Panc1 (cell line): ENCODE measurements at regions not wholly inside any gene's neighbourhood (a gene's known extent, or its start where the extent isn't known, plus 50 kb on each side); places are given as distances from the start of the nearest gene placed in this dataset.

ENCODE experiments used
- ATAC-seq: fragments of 200-7000 bp; cut with Tn5 transposase; 2 replicates; pipeline ENCODE4 v1.9.1; 2020; ENCODE audit warnings: mild to moderate bottlenecking, moderate library complexity
- BruUV-seq: library from RNA; stranded (reverse); fragments of 400-500 nt; replicated peaks from 2 replicates; lab custom pipeline; 2021; lab: Mats Ljungman, UMichigan
- CTCF ChIA-PET: fragments of 300-600 bp; sonication (Branson Sonifier 250); formaldehyde crosslinking; loops from one replicate; lab custom pipeline; 2022; ENCODE audit warnings: antibody characterized with exemption; lab: Charles Lee
- POLR2A ChIA-PET: fragments of 300-600 bp; sonication (Branson Sonifier 250); formaldehyde crosslinking; loops from one replicate; lab custom pipeline; 2022; ENCODE audit warnings: antibody characterized with exemption; lab: Charles Lee
- DNase-seq: peaks from one replicate; pipeline ENCODE4 v3.0.0-alpha.2; 2010; ENCODE audit warnings: low read depth, low spot score
- H3K27ac ChIP-seq: 2 replicates; pipeline ENCODE4 v1.5.1; 2011; ENCODE audit warnings: mild to moderate bottlenecking, low read length, inconsistent platforms
- H3K27me3 ChIP-seq: fragments of 200-500 bp; sonication (Bioruptor generic); 2 replicates; pipeline ENCODE4 v1.6.0; 2014; ENCODE audit warnings: low read length, inconsistent platforms; ENCODE audit not compliant: control insufficient read depth, insufficient read depth
- H3K36me3 ChIP-seq: fragments of 200-500 bp; sonication (Bioruptor generic); 2 replicates; pipeline ENCODE4 v1.5.1; 2014; ENCODE audit warnings: inconsistent platforms, mild to moderate bottlenecking, low read length, moderate library complexity; ENCODE audit not compliant: control insufficient read depth, insufficient read depth
- H3K4me1 ChIP-seq: 2 replicates; pipeline ENCODE4 v1.5.1; 2011; ENCODE audit warnings: inconsistent platforms, mild to moderate bottlenecking, low read length, moderate library complexity; ENCODE audit not compliant: control insufficient read depth, insufficient read depth
- H3K4me3 ChIP-seq, 2 experiments: 2 replicates each; pipeline ENCODE4 v1.5.1; 2011 to 2012; ENCODE audit warnings: low read depth in 2 of 2, low read length in 2 of 2, mild to moderate bottlenecking in 2 of 2, inconsistent platforms in 1 of 2, moderate library complexity in 1 of 2
- H3K9me3 ChIP-seq: fragments of 200-500 bp; sonication (Bioruptor generic); 2 replicates; pipeline ENCODE4 v1.5.1; 2014; ENCODE audit warnings: low read depth, mild to moderate bottlenecking, inconsistent platforms, low read length, moderate library complexity; ENCODE audit not compliant: control insufficient read depth, insufficient read depth
- POLR2AphosphoS5 ChIP-seq: IDR thresholded peaks from 2 replicates; pipeline ENCODE4 v1.6.1; 2012; ENCODE audit warnings: mild to moderate bottlenecking, low read depth, low read length, moderate library complexity
- SIN3A ChIP-seq: IDR thresholded peaks from 2 replicates; pipeline ENCODE4 v1.6.1; 2012; ENCODE audit warnings: low read depth, mild to moderate bottlenecking, low read length, moderate library complexity, borderline replicate concordance; ENCODE audit not compliant: insufficient read depth
- TCF7L2 ChIP-seq: IDR thresholded peaks from 2 replicates; pipeline ENCODE4 v1.6.1; 2011; ENCODE audit warnings: mild to moderate bottlenecking, low read depth, low read length, inconsistent platforms
- in situ Hi-C: cut with HindIII; loops from 2 replicates; pipeline ENCODE4 v1.10.0; 2016; ENCODE audit warnings: low sequenced_read_pairs, low pct_unique_long_range_greater_than_20kb
- intact Hi-C: fragments of 100-400 bp; cut with micrococcal nuclease; formaldehyde crosslinking; loops from one replicate; pipeline ENCODE4 v1.10.0; 2022; ENCODE audit not compliant: unreplicated experiment
- TF ChIP-seq, protein P1 (sequence below), 2 experiments: IDR thresholded peaks; 2 replicates each; pipeline ENCODE4 v1.6.1; 2011 to 2012; ENCODE audit warnings: low read depth in 2 of 2, control low read depth in 1 of 2, low read length in 1 of 2, mild to moderate bottlenecking in 1 of 2, moderate library complexity in 1 of 2; ENCODE audit not compliant: insufficient read depth in 1 of 2
- TF ChIP-seq, protein P2 (sequence below): fragments of 450-650 bp; IDR thresholded peaks from 2 replicates; pipeline ENCODE4 v1.5.1; 2017; ENCODE audit warnings: mild to moderate bottlenecking

DNA sequence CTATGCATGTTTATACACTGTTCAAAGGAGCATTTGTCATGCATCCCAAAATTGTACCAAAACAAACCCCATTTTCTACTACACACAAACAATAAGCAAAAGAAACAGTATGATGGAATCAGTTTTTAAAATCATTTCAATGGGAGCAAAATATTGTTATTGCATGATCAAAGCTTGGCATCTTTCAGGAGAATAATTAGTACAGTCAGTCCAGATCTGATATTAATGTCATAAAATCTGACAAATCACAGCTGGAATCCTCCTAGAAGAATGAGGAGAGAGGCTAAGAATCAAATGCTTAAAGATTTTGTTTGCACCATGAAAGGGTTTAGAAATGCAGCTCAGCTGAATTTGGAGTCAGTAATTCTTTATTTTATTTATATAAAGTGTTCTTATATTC lies 229.7 kb upstream of the SEMA3E start:
- no peak overlapping the region for H3K4me3 ChIP-seq
- no peaks in the 10 kb centered on the region for H3K4me1 ChIP-seq
- no peaks in the 10 kb centered on the region for H3K27me3 ChIP-seq
- H3K9me3 ChIP-seq = no peaks in the 10 kb centered on the region
- DNase-seq = no peak
- POLR2A ChIA-PET = no interaction called here
- BruUV-seq = no TSS peak
- no peaks in the 10 kb centered on the region for H3K36me3 ChIP-seq
- CTCF ChIA-PET = no interaction called here
- in situ Hi-C loops = no loop called here
- no peak for ATAC-seq
- no peak overlapping the region for H3K27ac ChIP-seq
- intact Hi-C loops = no loop called here
- no peak for TF ChIP-seq POLR2AphosphoS5
- TF ChIP-seq, protein P1, sequence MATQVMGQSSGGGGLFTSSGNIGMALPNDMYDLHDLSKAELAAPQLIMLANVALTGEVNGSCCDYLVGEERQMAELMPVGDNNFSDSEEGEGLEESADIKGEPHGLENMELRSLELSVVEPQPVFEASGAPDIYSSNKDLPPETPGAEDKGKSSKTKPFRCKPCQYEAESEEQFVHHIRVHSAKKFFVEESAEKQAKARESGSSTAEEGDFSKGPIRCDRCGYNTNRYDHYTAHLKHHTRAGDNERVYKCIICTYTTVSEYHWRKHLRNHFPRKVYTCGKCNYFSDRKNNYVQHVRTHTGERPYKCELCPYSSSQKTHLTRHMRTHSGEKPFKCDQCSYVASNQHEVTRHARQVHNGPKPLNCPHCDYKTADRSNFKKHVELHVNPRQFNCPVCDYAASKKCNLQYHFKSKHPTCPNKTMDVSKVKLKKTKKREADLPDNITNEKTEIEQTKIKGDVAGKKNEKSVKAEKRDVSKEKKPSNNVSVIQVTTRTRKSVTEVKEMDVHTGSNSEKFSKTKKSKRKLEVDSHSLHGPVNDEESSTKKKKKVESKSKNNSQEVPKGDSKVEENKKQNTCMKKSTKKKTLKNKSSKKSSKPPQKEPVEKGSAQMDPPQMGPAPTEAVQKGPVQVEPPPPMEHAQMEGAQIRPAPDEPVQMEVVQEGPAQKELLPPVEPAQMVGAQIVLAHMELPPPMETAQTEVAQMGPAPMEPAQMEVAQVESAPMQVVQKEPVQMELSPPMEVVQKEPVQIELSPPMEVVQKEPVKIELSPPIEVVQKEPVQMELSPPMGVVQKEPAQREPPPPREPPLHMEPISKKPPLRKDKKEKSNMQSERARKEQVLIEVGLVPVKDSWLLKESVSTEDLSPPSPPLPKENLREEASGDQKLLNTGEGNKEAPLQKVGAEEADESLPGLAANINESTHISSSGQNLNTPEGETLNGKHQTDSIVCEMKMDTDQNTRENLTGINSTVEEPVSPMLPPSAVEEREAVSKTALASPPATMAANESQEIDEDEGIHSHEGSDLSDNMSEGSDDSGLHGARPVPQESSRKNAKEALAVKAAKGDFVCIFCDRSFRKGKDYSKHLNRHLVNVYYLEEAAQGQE (IDR thresholded peaks at IDR 0.05; ENCODE audit: insufficient read depth in 1 of 2, low read depth in 2 of 2, low read length in 1 of 2) = no peak
- TF ChIP-seq SIN3A = no peak
- no peak for TF ChIP-seq TCF7L2
- TF ChIP-seq, protein P2, sequence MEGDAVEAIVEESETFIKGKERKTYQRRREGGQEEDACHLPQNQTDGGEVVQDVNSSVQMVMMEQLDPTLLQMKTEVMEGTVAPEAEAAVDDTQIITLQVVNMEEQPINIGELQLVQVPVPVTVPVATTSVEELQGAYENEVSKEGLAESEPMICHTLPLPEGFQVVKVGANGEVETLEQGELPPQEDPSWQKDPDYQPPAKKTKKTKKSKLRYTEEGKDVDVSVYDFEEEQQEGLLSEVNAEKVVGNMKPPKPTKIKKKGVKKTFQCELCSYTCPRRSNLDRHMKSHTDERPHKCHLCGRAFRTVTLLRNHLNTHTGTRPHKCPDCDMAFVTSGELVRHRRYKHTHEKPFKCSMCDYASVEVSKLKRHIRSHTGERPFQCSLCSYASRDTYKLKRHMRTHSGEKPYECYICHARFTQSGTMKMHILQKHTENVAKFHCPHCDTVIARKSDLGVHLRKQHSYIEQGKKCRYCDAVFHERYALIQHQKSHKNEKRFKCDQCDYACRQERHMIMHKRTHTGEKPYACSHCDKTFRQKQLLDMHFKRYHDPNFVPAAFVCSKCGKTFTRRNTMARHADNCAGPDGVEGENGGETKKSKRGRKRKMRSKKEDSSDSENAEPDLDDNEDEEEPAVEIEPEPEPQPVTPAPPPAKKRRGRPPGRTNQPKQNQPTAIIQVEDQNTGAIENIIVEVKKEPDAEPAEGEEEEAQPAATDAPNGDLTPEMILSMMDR = no peak

DNA sequence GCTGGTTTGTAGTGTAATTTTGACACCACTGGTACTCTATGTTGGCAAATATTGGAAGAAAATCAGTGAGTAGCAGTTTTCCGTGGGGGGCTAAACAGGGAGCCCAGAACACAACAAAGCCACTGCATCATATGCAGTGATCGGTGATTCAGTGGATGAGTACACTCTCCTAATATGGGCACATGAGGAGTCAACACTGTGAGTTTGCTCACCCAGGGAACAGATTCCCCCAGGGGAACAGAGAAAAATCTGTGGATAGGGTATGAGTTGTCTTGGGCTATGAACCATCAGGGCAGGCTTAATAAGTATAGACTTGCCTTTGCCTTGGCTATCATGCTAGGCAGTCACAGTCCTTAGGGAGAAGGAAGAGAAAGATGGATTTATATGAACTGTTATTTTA lies 227.7 kb upstream of the SEMA3E start:
- H3K27me3 ChIP-seq = no peaks in the 10 kb centered on the region
- POLR2A ChIA-PET = no interaction called here
- H3K9me3 ChIP-seq = no peaks in the 10 kb centered on the region
- CTCF ChIA-PET = no interaction called here
- H3K36me3 ChIP-seq = no peaks in the 10 kb centered on the region
- intact Hi-C loops = no loop called here
- no peak for TF ChIP-seq TCF7L2
- TF ChIP-seq, protein P2 = no peak
- TF ChIP-seq SIN3A = no peak
- TF ChIP-seq, protein P1 (IDR thresholded peaks at IDR 0.05; ENCODE audit: insufficient read depth in 1 of 2, low read depth in 2 of 2, low read length in 1 of 2) = no peak
- no peak for TF ChIP-seq POLR2AphosphoS5
- in situ Hi-C loops = no loop called here
- ATAC-seq (no peak), DNase-seq (no peak)
- no TSS peak for BruUV-seq
- H3K4me1 ChIP-seq = no peaks in the 10 kb centered on the region
- no peak overlapping the region for H3K27ac ChIP-seq
- H3K4me3 ChIP-seq = no peak overlapping the region
